ENCODE measurements at regions not wholly inside any gene's neighbourhood (a gene's known extent, or its start where the extent isn't known, plus 50 kb on each side); places are given as distances from the start of the nearest gene placed in this dataset.

- Histone ChIP-seq H2AFZ (ENCODE audit: low read length) (no peak overlapping the region), H3K36me3 (ENCODE audit: insufficient read depth, low read length) (no peaks in the 10 kb centered on the region), H3K4me2 (ENCODE audit: insufficient read depth, low read length) (no peak overlapping the region), H3K4me3 (ENCODE audit: insufficient read depth, low read length) (no peak overlapping the region), H3K4me1 (ENCODE audit: insufficient read depth, low read length) (no peaks in the 10 kb centered on the region), H3K9me3 (ENCODE audit: low read depth, low read length) (no peaks in the 10 kb centered on the region), H3K27me3 (ENCODE audit: insufficient read depth, low read length) (no peaks in the 10 kb centered on the region), H4K20me1 (ENCODE audit: insufficient read depth, low read length) (no peaks in the 10 kb centered on the region), H3K79me2 (ENCODE audit: insufficient read depth, low read length) (no peaks in the 10 kb centered on the region), H3K27ac (ENCODE audit: low read depth, low read length) (no peak overlapping the region)
- no peak for DNase-seq (ENCODE audit: insufficient read length, low spot score, missing footprints)
- TF ChIP-seq CTCF (IDR thresholded peaks at IDR 0.05; ENCODE audit: extremely low read depth, low read depth, low read length), result no peak
Measured at GRCh38 chr6:48671505-48671904, 560.5 kb upstream of the PTCHD4 start.

- Histone ChIP-seq H3K4me3 (ENCODE audit: insufficient read depth, low read length) (no peak overlapping the region), H2AFZ (ENCODE audit: low read length) (no peak overlapping the region), H3K4me1 (ENCODE audit: insufficient read depth, low read length) (no peaks in the 10 kb centered on the region), H3K79me2 (ENCODE audit: insufficient read depth, low read length) (no peaks in the 10 kb centered on the region), H3K4me2 (ENCODE audit: insufficient read depth, low read length) (no peak overlapping the region), H3K36me3 (ENCODE audit: insufficient read depth, low read length) (no peaks in the 10 kb centered on the region), H3K9me3 (ENCODE audit: low read depth, low read length) (no peaks in the 10 kb centered on the region), H3K27ac (ENCODE audit: low read depth, low read length) (no peak overlapping the region), H4K20me1 (ENCODE audit: insufficient read depth, low read length) (no peaks in the 10 kb centered on the region), H3K27me3 (ENCODE audit: insufficient read depth, low read length) (no peaks in the 10 kb centered on the region)
- no peak for DNase-seq (ENCODE audit: insufficient read length, low spot score, missing footprints)
- TF ChIP-seq CTCF (IDR thresholded peaks at IDR 0.05; ENCODE audit: extremely low read depth, low read depth, low read length), result no peak
Measured at GRCh38 chr6:48670546-48670945, 559.5 kb upstream of the PTCHD4 start.

- H3K4me2 ChIP-seq (ENCODE audit: insufficient read depth, low read length), result no peak overlapping the region
- H3K27me3 ChIP-seq (ENCODE audit: insufficient read depth, low read length), result no peaks in the 10 kb centered on the region
- H3K27ac ChIP-seq (ENCODE audit: low read depth, low read length), result no peak overlapping the region
- no peaks in the 10 kb centered on the region for H3K36me3 ChIP-seq (ENCODE audit: insufficient read depth, low read length)
- no peaks in the 10 kb centered on the region for H4K20me1 ChIP-seq (ENCODE audit: insufficient read depth, low read length)
- no peak for DNase-seq (ENCODE audit: insufficient read length, low spot score, missing footprints)
- no peak overlapping the region for H3K4me3 ChIP-seq (ENCODE audit: insufficient read depth, low read length)
- no peaks in the 10 kb centered on the region for H3K4me1 ChIP-seq (ENCODE audit: insufficient read depth, low read length)
- no peak for TF ChIP-seq CTCF (IDR thresholded peaks at IDR 0.05; ENCODE audit: extremely low read depth, low read depth, low read length)
- no peak overlapping the region for H2AFZ ChIP-seq (ENCODE audit: low read length)
- no peaks in the 10 kb centered on the region for H3K9me3 ChIP-seq (ENCODE audit: low read depth, low read length)
- H3K79me2 ChIP-seq (ENCODE audit: insufficient read depth, low read length), result no peaks in the 10 kb centered on the region
Measured at GRCh38 chr6:48667797-48668196, 556.8 kb upstream of the PTCHD4 start.

GRCh38 chr6:48664826-48665225, 553.8 kb upstream of the PTCHD4 start:
- H3K4me1 ChIP-seq (ENCODE audit: insufficient read depth, low read length), result no peaks in the 10 kb centered on the region

More at GRCh38 chr6:48664826-48665225, 553.8 kb upstream of the PTCHD4 start:
- Histone ChIP-seq H3K36me3 (ENCODE audit: insufficient read depth, low read length) (no peaks in the 10 kb centered on the region), H3K9me3 (ENCODE audit: low read depth, low read length) (no peaks in the 10 kb centered on the region), H3K79me2 (ENCODE audit: insufficient read depth, low read length) (no peaks in the 10 kb centered on the region), H3K27me3 (ENCODE audit: insufficient read depth, low read length) (no peaks in the 10 kb centered on the region), H3K4me2 (ENCODE audit: insufficient read depth, low read length) (no peak overlapping the region), H3K4me3 (ENCODE audit: insufficient read depth, low read length) (no peak overlapping the region), H3K27ac (ENCODE audit: low read depth, low read length) (no peak overlapping the region), H4K20me1 (ENCODE audit: insufficient read depth, low read length) (no peaks in the 10 kb centered on the region), H2AFZ (ENCODE audit: low read length) (no peak overlapping the region)
- TF ChIP-seq CTCF (IDR thresholded peaks at IDR 0.05; ENCODE audit: extremely low read depth, low read depth, low read length), result no peak
- no peak for DNase-seq (ENCODE audit: insufficient read length, low spot score, missing footprints)

Measured in osteoblast (primary cell).